CD4-positive, alpha-beta T cell treated with Interleukin-6 at 100 ng/mL for 8 hours (primary cell): ENCODE measurements at regions not wholly inside any gene's neighbourhood (a gene's known extent, or its start where the extent isn't known, plus 50 kb on each side); places are given as distances from the start of the nearest gene placed in this dataset.
"Not testable (repeated sequence)": the region's sequence is repeated elsewhere in the genome, so short reads cannot be mapped to it uniquely, and the experiment has no call there.

ENCODE experiments used
- DNase-seq: peaks from one replicate; pipeline ENCODE4 v3.0.0-alpha.2; 2020; ENCODE audit warnings: mixed read lengths, low spot score

DNA sequence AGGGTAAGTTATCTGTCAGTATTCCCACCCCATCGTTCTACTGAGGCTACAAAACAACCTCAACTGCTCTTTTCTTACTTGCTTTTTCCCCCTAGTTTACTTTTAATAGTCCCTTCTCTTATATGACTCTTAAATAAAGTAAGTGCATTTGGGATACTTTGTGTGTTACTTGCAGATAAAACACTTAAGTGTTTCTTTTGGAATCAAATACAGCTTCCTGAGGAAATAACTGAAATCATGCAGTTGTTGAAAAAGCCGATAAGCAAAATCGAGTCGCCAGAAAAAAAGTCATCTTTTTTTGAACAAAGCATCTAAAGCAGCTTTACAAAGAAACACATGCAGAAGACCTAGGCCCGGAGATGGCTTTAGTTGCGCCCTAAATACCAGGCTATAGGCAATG lies 53.5 kb upstream of the EPB41L4A start:
- DNase-seq = no peak

DNA sequence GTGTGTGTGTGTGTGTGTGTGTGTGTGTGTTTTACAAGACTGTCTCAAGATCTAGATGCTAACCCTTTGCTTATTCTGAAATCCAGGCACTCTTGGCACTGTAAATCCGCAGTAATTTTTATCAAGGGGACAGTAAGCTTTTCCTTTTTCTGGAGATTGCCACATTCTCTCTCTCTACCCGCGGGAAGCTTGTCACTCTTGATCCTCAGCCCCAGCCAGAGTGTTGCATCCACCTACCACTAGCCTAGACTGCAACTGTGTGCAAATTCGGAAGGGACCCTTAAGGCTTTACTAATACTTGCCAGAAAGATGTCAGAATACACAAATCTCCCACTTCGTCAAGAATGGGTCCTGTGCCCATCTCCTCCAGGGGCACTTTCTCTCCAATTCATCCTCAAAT lies 54.9 kb upstream of the EPB41L4A start:
- DNase-seq = no peak

DNA sequence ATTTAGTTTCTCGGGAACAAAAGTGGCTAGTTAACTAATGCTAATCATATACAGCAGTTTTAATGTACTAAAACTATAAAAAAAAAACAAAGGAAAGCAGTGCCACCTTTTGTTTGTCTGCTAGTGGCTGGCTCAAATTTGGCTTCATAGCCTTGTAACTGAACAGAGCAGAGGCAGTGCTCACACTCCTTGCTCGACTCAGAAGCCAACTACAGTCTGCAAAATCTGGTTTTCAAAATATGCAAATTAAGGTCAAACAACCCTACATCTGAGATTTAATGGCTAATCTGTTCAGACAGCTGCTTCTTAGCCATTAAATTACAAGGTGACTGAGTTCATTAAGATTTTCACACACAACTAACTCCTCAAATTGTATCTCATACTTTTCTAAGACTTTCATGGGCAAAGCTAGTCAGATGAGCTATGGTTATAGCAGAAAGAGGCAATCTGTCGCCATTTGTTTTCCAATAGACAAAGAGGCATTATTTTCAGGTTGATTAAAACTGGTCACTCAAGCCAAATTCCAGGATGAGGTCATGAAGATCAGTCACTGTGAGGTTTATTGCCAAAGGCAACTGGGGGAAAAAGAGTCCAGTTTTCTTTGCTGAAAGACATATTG lies 56.8 kb upstream of the EPB41L4A start:
- no peak for DNase-seq

DNA sequence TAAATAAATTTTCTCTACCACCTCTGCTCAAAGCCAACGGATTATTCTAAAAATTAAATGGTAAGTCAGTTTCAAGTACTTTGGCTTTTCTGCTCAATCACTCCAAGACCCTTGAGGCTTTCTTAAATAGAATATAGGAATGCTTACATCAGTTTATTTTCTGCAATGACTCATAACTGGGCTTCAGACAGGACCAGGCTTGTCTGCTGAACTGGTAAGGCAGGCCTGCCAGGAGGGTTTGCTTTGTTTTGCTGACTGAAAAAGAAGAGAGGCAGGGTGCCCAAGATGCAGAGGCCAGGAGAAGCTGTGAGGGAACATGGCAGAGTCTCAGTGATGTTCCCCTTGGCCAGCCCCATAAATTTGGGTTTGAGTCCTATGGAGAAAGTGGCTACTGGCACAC lies 60.3 kb upstream of the EPB41L4A start:
- DNase-seq = no peak

DNA sequence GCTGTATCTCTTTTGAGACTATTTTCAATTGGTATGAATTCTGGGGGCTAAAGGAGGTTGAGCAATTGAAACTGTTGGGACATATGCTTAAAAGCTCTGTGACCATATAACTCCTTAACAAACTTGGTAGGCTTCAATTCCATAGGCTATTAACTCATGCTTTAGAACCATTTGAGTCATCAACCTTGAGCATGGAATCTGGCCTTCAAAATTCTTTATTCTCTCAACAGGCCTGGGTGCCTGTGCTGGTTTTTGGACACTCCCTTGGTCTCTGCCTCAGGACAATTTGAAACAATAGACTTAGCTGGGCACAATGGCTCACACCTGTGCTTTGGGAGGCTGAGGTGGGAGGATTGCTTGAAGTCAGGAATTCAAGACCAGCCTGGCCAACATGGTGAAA lies 61.4 kb upstream of the EPB41L4A start:
- DNase-seq = no peak

DNA sequence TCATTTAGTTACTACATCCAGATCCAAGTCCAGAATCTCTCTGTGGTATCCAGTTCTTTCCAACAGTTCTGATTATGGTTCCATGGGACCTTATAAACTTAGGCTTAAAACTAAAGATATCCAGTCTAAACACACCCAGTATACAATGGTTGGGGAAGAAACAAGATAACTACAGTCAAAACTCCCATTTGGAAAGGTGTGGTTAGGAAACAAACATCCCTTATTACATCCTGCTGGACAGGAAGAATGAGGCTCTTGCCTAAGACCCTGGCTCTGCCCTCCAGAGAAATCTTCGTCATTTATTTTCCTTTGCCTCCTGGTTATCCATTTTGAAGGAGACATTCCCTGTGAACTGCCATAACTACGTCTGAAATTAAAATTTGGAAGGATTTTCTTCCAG lies 64.6 kb upstream of the EPB41L4A start:
- no peak for DNase-seq

DNA sequence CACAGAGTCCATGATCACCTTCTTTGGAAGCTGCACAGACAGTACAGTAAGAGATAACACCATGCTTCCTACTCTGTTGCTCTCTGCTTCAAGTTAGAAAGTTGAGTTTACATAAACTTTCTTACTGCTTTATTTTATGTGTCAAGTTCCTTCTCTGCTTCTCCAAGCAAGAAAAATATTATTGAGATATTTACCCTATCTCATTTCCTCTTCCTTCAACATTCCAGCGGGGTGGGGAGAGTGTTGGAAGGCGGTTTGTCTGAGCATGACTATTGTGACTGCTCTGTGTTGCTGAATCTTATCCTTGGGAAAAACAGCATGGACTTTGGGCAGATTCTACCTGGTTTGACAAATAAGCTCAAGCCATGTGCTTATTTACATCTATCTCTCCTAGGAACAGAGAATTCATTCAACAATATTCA lies 66.9 kb upstream of the EPB41L4A start:
- no peak for DNase-seq

DNA sequence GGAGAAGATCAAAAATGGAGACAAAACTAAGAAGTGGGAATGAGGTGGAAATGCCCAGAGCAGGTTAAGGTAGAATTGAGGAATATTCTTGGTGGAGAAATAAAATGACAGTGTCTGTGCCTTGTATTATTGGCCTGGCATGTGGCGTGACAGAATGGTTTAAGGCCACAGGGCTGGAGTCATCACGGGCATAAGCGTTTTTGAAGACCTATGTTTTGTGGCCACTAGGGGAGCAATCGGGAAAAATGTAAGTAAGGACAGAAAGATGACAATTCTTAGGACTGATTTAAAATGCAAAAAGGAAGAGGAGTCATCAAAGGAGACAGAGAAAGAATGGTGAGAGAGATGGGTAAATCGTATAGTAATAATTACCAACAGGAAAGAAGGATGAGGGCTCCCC lies 72.2 kb upstream of the EPB41L4A start:
- no peak for DNase-seq

DNA sequence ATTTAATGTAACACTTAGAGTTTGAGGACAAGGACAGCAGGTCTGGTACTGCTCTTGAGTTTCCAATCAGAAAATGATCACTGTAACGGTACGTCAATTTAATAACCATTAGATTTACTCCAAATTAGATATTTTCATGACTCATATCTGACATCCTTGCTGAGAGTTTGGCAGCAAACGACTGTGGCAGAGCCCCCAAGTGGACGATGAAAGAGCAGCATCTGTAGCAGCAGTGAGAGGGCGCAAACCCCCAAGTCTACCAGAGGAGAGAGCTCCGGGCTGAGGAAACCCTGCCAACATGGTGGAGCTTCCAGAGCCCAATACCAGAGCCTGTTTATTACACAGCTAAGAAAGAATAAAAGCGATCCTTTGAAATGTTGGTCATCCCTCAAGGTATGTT lies 73.2 kb upstream of the EPB41L4A start:
- no peak for DNase-seq

DNA sequence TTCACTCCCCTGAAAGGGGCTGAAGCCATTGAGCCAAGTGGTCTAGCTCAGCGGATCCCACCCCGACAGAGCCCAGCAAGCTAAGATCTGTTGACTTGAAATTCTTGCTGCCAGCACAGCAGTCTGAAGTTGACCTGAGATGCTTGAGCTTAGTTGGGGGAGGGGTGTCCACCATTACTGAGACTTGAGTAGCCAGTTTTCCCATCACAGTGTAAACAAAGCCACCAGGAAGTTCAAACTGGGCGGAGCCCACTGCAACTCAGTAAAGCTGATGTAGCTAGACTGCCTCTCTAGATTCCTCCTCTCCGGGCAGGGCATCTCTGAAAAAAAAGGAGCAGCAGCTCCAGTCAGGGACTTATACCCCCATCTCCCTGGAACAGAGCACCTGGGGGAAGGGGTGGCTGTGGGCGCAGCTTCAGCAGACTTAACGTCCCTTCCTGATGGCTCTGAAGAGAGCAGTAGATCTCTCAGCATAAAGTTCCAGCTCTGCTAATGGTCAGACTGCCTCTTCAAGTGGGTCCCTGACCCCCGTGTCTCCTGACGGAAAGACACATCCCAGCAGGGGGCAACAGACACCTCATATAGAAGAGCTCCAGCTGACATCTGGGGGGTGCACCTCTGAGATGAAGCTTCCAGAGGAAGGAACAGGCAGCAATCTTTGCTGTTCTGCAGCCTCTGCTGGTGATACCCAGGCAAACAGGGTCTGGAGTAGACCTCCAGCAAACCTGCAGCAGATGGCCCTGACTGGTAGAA lies 84.8 kb upstream of the EPB41L4A start:
- DNase-seq = not testable (repeated sequence)

DNA sequence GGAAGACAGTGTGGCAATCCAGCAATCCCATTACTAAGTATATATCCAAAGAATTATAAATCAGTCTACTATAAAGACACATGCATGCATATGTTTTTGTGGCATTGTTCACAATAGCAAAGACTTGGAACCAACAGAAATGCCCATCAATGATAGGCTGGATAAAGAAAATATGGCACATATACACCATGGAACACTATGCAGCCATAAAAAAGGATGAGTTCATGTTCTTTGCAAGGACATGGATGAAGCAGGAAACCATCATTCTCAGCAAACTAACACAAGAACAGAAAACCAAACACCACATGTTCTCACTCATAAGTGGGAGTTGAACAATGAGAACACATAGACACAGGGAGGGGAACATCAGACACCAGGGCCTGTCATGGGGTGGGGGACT lies 90.0 kb upstream of the EPB41L4A start:
- DNase-seq = not testable (repeated sequence)

DNA sequence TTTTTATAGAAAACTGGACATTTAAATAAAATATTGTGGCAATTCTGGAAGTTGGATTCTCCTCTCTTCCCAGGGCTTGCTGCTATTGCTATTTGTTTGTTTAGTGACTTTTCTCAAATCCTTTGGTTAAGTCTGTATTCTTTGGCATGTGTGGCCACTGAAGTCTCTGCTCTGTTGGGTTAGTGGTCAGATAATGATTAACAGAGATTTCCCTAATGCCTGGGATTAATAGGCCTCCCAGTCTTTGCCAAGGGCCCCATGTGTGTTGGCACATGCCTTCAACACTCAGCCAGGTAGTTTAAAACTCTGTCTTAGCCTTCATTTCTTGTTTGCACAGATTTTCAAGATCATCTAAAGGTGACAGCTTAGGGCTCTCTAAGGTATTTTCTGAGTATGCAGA lies 92.8 kb upstream of the EPB41L4A start:
- DNase-seq = no peak

DNA sequence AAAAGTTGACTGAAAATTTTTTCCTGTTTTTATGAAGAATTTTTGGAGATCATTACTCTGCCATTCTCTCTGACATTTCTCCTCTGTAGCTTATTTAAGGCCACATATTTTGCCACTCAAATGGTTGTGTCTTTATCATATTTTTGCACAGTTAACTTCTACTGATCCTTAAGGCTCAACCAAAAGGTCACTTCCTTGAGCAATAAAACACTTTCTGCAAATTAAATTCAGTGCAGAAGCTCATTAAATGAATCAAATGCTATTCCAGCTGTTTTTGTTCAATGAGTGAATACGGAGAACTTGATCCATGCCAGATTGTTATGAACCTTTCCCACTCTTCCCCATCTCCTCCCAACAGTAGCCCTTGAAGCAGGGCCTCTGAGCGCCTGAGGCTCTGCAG lies 93.8 kb upstream of the EPB41L4A start:
- DNase-seq = no peak

DNA sequence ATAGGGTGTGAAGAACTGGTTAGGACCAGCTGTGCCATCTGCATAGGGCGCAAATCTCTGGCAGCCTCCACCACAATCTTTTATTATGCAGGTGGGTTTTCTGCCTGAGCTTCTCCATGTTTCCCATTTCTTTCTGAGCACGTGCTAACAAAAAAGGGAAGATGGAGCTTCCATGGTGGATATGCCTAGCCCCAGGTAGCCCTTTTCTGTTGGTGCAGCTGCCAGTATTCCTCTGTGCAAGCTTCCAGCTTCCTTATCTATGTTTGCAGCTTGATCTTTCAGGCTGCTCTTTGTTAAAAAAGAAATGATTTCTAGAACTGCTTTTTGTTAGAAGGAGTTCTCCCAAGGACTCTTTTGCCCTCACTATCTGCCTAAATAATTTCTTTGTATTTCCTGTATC lies 95.0 kb upstream of the EPB41L4A start:
- DNase-seq = no peak

DNA sequence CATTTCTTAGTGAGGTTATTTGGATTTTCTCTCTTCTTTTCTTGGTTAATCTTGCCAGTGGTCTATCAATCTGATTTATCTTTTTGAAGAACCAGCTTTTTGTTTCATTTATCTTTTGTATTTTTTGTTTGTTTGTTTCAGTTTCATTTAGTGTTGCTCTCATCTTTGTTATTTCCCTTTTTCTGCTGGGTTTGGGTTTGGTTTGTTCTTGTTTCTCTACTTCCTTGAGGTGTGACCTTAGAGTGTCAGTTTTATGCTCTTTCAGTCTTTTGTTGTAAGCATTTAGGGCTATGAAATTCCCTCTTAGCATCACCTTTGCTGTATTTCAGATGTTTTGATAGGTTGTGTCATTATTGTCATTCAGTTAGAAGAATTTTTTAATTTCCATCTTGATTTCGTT lies 101.4 kb upstream of the EPB41L4A start:
- DNase-seq = not testable (repeated sequence)

DNA sequence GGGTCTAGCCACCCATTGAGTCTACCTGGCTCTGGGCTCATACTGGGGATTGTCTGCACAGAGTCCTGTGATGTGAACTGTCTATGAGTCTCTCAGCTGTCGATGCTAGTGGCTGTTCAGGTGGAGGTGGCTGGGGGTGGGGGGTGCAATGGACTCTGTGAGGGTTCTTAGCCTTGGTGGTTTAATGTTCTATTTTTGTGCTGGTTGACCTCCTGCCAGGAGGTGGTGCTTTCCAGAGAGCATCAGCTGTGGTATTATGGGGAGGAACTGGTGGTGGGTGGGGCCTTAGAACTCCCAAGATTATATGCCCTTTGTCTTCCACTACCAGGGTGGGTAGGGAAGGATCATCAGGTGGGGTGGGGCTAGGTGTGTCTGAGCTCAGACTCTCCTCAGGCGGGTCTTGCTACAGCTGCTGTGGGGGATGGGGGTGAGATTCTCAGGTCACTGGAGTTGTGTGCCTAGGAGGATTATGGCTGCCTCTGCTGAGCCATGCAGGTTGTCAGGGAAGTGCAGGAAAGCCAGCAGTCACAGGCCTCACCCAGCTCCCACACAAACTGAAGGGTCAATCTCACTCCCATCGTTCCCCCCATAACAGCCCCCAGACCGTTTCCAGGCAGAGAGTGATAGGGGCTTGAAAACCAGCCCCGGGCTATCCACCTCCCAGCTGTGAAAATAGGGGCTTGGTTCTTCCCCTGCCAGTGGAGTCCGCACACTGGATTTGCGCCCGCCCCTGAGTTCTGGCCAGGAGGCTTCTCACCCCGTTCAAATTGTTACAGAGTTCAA lies 104.0 kb upstream of the EPB41L4A start:
- not testable (repeated sequence) for DNase-seq

DNA sequence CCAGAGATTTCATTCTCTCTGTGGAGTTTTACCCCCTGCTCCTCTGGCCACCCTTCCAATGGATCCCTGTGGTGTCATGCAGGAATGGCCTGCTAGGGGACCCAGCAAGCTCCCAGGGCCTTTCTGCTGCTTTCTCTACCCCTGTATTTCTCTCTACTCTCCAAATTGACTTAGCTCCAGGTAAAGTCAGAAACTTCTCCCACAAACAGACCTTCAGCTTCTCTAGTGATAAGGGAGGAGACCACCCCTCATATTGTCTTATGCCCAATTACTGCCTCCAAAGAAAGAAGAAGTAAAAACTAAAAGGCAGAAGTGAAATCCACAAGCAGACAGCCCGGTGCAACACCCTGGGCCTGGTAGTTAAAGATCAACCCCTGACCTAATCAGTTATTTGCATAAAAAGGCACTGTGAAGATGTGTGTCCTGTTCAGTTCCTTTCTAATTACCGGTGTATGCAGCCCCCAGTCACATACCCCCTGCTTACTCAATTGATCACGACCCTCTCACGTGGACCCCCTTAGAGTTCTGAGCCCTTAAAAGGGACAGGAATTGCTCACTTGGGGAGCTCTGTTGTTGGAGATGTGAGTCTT lies 104.7 kb upstream of the EPB41L4A start:
- DNase-seq = not testable (repeated sequence)

DNA sequence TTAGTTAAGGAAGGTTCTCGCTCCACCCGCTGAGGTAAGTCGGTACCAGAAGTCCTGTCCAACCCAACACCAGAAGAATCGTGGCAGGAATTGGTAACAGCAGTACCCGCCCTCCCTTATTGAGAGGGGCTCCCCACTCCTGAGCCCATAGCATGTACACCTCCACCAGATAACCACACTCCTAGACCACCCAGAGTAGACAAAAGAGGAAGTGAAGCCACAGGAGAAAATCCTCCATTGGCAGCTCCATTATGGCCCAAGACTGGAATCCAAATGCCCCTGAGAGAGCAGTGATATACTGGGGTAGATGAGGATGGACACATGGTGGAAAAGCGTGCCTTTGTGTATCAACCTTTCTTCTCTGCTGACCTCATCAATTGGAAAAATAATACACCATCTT lies 106.1 kb upstream of the EPB41L4A start:
- DNase-seq = no peak

DNA sequence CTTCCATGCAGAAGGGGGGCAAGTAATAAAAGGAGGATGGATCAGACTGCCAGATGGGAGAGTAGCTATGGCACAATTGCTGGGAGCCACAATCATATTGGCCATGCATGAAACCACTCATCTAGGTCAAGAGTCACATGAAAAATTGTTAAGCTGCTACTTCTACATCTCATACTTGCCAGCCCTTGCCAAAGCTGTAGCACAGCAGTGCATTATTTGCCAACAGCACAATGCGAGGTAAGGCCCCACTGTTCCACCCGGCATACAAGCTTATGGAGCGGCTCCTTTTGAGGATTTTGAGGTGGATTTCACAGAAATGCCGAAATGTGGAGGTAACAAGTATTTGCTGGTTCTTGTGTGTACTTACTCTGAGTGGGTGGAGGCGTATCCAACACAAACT lies 109.9 kb upstream of the EPB41L4A start:
- DNase-seq = no peak

DNA sequence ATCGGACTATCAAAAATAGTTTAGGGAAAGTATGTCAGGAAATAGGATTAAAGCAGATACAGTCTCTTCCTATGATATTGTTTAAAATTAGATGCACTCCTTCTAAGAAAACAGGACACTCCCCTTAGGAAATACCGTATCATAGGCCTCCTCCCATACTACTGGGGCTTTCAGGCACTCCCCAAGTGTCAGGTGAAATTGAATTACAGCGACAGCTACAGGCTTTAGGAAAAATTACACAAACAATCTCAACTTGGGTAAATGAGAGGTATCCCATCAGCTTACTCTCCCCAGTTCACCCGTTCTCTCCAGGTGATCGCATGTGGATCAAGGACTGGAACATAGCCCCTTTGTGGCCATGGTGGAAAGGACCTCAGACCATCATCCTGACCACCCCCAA lies 110.4 kb upstream of the EPB41L4A start:
- DNase-seq = no peak

DNA sequence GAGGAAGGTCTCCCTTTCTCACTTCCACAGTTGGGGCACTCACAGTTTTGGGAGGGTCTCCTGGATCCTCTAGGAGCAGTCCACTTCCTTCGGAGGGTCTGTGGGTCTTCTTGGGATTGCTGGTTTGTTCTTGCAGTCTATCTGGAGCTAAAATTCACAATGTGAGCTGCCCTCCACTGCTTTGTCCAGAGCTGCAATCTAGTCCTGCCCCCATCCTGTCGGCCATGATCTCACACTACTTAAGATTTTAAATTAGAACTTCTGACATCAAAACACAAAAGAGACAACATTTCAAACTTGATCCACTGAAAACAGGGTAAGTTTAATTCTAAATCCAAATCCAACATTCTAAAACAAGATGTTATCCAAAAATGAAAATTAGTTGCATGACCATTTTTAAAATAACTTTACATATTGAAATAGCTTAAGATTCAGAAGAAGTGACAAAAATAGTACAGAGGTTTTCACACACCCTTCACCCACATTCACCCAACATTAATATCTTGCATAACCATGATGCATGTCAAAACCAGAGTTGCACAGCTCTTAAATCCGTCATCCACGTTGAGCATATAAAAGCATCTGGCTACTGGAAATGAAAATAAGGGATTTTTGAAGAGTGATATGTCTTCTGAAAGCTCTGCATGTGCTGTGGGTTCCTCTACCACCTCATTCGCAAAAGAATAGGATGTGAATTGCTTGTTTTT lies 113.7 kb upstream of the EPB41L4A start:
- no peak for DNase-seq

DNA sequence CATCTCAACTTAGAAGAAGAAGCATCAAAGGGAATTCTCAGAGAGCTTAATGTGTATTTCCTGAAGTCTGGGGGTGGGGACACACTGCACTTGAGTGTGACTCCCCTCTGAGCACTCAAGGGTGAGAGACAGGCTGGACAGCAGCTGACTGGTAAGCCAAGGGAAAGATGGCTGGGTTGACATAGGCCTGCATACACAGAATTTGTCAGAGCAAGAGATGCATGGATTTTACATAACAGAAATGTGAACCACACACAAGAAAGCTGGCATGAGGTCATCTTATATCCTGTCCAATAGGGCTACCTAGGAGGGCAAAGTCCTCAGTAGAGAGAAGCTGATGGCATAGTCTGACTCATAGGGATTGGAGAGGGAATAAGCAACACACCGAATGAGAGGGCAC lies 114.3 kb upstream of the EPB41L4A start:
- DNase-seq = no peak
